ES-I3 (cell line): ENCODE measurements at regions not wholly inside any gene's neighbourhood (a gene's known extent, or its start where the extent isn't known, plus 50 kb on each side); places are given as distances from the start of the nearest gene placed in this dataset.

ENCODE experiments used
- H3K36me3 ChIP-seq: 2 replicates; pipeline ENCODE4 v1.6.1; 2013; ENCODE audit warnings: mild to moderate bottlenecking, low read length, control low read depth, moderate library complexity; ENCODE audit not compliant: insufficient read depth
- H3K4me1 ChIP-seq: 2 replicates; pipeline ENCODE4 v1.6.1; 2013; ENCODE audit warnings: mild to moderate bottlenecking, control low read depth, low read length; ENCODE audit not compliant: insufficient read depth
- H3K9ac ChIP-seq: 2 replicates; pipeline ENCODE4 v1.6.1; 2013; ENCODE audit warnings: low read depth, mild to moderate bottlenecking, low read length, moderate library complexity
- H3K9me3 ChIP-seq: 2 replicates; pipeline ENCODE4 v1.6.1; 2013; ENCODE audit warnings: mild to moderate bottlenecking, low read length, moderate library complexity; ENCODE audit not compliant: control insufficient read depth, insufficient read depth

- Histone ChIP-seq H3K36me3 (no peaks in the 10 kb centered on the region), H3K9ac (no peak overlapping the region), H3K4me1 (no peaks in the 10 kb centered on the region), H3K9me3 (no peaks in the 10 kb centered on the region)
These were observed 348.7 kb upstream of the GALNT5 start for GRCh38 chr2:156908825-156909224.

DNA sequence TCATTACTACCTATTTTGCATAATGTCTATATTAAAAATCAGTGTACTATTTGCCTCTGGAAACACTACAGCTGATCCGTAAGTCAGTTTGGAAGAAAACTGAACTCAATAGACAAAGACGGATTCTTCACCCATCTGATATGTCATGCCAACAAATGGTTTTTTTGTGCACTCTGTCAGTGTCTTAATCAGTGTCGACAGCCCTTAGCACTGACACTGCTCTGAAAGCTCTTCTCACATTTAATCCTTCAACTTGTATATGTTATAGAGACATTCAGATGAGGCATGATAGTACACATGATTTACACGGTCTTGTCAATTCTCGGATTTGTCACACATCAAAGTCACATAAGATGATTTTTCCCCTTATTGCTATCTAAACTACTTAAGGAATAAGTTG lies 347.5 kb upstream of the GALNT5 start:
- Histone ChIP-seq H3K9ac (no peak overlapping the region), H3K9me3 (no peaks in the 10 kb centered on the region), H3K4me1 (no peaks in the 10 kb centered on the region), H3K36me3 (no peaks in the 10 kb centered on the region)

GRCh38 chr2:156915332-156915731 lies 342.2 kb upstream of the GALNT5 start:
- Histone ChIP-seq H3K9ac (no peak overlapping the region), H3K9me3 (no peaks in the 10 kb centered on the region), H3K4me1 (0 out of 2 replicates have a peak, but pooled peaks cover 3% of the 10 kb centered on the region), H3K36me3 (no peaks in the 10 kb centered on the region)

- Histone ChIP-seq H3K9me3 (peaks cover 1% of the 10 kb centered on the region; the same call in 1 of the 2 replicates), H3K36me3 (no peaks in the 10 kb centered on the region), H3K9ac (no peak overlapping the region), H3K4me1 (0 out of 2 replicates have a peak, but pooled peaks cover 3% of the 10 kb centered on the region)
These were observed 339.1 kb upstream of the GALNT5 start for GRCh38 chr2:156918410-156918809.

DNA sequence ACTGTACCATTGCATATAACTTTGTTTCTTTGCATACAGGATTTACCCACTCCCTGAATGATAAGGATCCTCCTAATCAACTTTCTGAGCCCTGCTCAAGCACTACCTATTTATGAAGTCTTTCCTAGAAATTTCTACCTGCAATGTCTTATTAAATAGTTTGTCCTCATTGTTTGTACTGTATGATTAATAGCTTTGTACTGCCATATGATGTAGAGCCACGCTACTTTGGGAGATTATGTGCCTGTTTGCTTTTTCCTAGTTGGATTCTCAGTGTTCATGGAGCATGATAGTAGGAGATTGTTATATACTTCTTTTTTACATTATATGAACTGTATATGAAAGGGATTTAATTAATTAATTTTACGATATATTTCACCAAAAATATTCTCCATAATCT lies 327.1 kb upstream of the GALNT5 start:
- Histone ChIP-seq H3K4me1 (no peaks in the 10 kb centered on the region), H3K9ac (no peak overlapping the region), H3K36me3 (no peaks in the 10 kb centered on the region), H3K9me3 (peaks cover 11% of the 10 kb centered on the region)

DNA sequence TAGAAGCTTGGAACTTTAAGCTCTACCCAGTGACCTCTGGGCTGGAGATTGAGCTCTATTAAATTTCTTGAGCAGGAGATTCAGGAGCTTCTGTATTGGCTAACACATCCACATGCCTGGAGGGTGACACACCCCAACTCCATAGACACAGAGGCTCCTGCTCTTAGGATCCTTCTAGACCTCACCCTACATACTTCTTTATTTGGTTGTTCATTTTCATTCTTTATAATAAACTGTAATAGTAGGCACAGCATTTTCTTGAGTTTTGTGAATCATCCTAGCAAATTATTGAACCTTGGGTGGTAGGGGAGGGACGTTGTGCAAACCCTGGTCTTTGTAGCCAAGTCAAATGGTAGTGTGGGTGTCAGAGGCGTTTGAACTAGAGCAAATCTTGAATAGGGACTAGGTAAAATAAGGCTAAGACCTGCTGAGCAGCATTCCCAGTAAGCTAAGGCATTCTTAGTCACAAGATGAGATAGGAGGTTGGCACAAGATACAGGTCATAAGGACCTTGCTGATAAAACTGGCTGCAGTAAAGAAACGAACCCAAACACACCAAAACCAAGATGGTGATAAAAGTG lies 323.8 kb upstream of the GALNT5 start:
- no peaks in the 10 kb centered on the region for H3K4me1 ChIP-seq
- H3K9me3 ChIP-seq = no peaks in the 10 kb centered on the region
- H3K36me3 ChIP-seq = no peaks in the 10 kb centered on the region
- H3K9ac ChIP-seq = no peak overlapping the region

DNA sequence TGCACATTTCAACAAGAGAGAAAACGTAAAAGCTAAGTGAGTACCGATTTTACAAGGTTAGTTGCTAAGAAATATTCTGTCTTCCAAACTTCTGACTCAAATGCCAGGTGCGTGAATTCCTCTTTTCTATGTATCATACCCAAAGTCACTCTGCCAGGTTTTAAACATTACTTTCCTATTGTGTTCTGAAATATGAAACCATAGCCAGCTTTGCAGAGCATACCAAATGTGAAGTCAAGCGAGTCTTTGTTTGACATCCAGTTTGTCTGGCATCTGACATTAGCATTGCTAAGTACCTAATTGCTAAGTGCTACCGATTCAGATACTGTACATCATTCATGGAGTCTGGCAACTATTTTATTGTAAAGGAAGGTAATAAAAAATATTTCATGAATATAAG lies 321.9 kb upstream of the GALNT5 start:
- Histone ChIP-seq H3K9me3 (no peaks in the 10 kb centered on the region), H3K4me1 (no peaks in the 10 kb centered on the region), H3K36me3 (no peaks in the 10 kb centered on the region), H3K9ac (no peak overlapping the region)

- Histone ChIP-seq H3K4me1 (no peaks in the 10 kb centered on the region), H3K9me3 (no peaks in the 10 kb centered on the region), H3K9ac (no peak overlapping the region)
These were observed 320.1 kb upstream of the GALNT5 start for GRCh38 chr2:156937430-156937829.

DNA sequence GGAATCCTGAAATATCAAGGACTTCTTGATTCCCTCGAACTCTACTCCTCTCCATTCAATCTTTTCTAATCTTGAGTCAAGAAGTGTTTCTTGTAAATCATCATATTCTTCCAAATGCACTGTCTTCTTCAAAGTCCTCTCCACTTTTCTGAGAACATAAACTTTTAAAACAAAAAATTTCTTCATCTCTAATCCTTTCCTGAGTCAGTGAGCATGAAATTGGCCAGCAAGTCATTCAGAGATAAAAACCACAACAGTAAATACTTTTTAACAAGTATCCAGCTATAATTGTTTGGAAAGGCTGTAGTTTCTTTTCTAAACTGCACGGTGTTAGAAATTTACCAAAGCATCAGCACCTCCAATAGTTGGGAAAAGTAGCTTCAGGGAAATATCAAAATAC lies 312.6 kb upstream of the GALNT5 start:
- no peaks in the 10 kb centered on the region for H3K36me3 ChIP-seq
- H3K9ac ChIP-seq = no peak overlapping the region
- no peaks in the 10 kb centered on the region for H3K4me1 ChIP-seq
- H3K9me3 ChIP-seq = no peaks in the 10 kb centered on the region

More at GRCh38 chr2:156937430-156937829, 320.1 kb upstream of the GALNT5 start:
- no peaks in the 10 kb centered on the region for H3K36me3 ChIP-seq

DNA sequence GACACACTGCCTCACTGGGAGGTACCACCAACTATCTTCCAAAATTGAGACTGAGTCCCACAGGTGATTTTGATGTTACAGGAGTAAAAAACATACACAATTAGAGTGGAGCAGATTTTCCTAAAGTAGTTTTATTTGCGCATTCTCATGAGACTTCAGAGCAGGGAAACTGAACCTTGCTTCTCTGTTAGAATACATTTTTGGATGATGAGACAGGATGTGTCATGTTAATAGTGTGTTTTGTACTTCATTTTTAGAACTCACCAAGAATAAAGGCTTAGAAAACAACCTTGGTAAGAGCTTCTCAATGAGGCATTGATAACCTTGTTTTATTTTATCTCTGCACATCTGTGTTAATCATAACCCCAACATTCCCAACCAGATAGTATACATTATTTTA lies 310.2 kb upstream of the GALNT5 start:
- H3K4me1 ChIP-seq = no peaks in the 10 kb centered on the region
- no peaks in the 10 kb centered on the region for H3K9me3 ChIP-seq
- no peak overlapping the region for H3K9ac ChIP-seq
- no peaks in the 10 kb centered on the region for H3K36me3 ChIP-seq

DNA sequence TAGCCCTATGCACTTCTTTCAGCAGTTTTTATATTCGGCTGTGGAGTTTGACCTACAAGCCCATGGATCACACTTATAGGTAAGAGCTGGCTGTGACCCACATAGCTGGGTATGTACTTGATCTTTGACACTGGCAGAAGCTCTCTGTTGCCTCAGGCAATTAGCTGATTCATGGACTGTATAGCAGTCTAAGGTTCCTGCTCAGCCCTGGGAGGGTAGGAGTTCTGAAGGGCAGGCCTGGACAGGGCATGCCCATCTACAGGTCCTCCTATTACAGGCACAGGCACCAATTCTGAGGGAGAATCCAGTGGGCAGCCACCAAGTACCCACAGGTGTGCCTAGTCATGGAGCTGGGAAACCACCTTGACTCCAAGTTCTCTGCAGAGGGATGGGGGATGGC lies 301.8 kb upstream of the GALNT5 start:
- Histone ChIP-seq H3K9ac (no peak overlapping the region), H3K9me3 (peaks cover 9% of the 10 kb centered on the region), H3K4me1 (no peaks in the 10 kb centered on the region), H3K36me3 (no peaks in the 10 kb centered on the region)

DNA sequence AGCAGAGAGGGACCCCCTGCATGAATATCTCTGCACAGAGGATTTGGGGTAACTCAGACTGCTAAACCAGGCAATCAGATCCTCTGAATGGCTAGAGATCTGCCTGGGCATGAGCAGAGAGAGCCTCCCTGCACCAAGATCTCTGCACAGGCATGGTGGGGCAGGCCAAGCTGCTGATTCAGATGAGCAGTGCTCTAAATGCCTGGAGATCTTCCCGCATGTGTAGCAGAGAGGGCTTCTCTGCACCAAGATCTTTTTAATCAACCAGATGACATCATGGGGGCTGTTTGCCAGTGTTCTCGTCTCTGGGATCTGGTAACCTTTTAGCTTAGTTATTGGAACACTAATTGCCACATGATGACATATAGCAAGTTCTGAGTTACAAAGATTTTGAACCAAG lies 301.3 kb upstream of the GALNT5 start:
- peaks cover 9% of the 10 kb centered on the region for H3K9me3 ChIP-seq
- no peak overlapping the region for H3K9ac ChIP-seq
- H3K4me1 ChIP-seq = no peaks in the 10 kb centered on the region
- no peaks in the 10 kb centered on the region for H3K36me3 ChIP-seq

DNA sequence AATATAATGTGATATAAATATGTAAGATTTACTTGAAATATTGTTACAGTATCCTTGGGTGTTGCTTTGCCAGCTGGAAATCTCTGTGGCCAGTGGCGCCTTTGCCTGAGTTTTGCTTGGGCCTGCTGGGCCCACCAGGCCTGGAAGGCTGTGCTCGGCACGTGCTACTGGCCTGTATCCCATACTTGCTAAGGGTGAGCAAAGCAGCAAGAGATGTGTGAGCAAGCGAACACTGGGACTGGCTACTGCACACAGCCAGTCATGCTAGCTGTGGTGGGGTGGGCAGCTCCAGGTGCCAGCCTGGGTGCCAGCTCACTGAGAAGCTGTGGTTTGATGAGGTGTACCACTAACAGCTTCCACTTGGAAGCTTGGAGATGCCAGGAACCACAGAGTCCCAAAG lies 299.1 kb upstream of the GALNT5 start:
- H3K36me3 ChIP-seq = no peaks in the 10 kb centered on the region
- H3K4me1 ChIP-seq = no peaks in the 10 kb centered on the region
- H3K9me3 ChIP-seq = peaks cover 9% of the 10 kb centered on the region
- H3K9ac ChIP-seq = no peak overlapping the region

DNA sequence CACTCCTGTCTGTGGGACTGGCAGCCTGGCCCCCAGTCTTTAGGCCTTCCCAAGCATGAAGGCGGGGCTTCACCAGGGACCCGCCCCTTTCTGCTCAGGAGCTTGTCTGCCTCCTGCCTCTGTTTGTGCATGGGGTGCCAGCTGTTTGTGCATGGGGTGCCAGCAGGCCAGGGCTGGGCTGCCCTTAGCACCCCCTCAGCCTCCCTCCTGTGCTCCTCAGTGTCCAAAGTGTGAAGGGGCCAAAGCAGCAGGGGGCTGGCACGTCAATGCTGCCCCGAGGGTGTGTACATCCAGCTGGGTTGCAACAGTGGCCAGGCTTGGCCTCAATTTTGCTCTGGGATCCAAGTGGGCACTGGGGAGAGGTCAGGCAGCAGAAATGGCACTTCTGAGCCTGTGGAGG lies 298.0 kb upstream of the GALNT5 start:
- Histone ChIP-seq H3K9ac (no peak overlapping the region), H3K4me1 (no peaks in the 10 kb centered on the region), H3K36me3 (no peaks in the 10 kb centered on the region), H3K9me3 (peaks cover 9% of the 10 kb centered on the region)

- H3K4me1 ChIP-seq = no peaks in the 10 kb centered on the region
- H3K9me3 ChIP-seq = no peaks in the 10 kb centered on the region
- no peak overlapping the region for H3K9ac ChIP-seq
- H3K36me3 ChIP-seq = no peaks in the 10 kb centered on the region
These were observed 274.9 kb upstream of the GALNT5 start for GRCh38 chr2:156982615-156983014.
